ENCODE measurements at regions not wholly inside any gene's neighbourhood (a gene's known extent, or its start where the extent isn't known, plus 50 kb on each side); places are given as distances from the start of the nearest gene placed in this dataset.
A peak's percentile ranks its signal among the peaks of the same experiment; 100 is the strongest.

DNA sequence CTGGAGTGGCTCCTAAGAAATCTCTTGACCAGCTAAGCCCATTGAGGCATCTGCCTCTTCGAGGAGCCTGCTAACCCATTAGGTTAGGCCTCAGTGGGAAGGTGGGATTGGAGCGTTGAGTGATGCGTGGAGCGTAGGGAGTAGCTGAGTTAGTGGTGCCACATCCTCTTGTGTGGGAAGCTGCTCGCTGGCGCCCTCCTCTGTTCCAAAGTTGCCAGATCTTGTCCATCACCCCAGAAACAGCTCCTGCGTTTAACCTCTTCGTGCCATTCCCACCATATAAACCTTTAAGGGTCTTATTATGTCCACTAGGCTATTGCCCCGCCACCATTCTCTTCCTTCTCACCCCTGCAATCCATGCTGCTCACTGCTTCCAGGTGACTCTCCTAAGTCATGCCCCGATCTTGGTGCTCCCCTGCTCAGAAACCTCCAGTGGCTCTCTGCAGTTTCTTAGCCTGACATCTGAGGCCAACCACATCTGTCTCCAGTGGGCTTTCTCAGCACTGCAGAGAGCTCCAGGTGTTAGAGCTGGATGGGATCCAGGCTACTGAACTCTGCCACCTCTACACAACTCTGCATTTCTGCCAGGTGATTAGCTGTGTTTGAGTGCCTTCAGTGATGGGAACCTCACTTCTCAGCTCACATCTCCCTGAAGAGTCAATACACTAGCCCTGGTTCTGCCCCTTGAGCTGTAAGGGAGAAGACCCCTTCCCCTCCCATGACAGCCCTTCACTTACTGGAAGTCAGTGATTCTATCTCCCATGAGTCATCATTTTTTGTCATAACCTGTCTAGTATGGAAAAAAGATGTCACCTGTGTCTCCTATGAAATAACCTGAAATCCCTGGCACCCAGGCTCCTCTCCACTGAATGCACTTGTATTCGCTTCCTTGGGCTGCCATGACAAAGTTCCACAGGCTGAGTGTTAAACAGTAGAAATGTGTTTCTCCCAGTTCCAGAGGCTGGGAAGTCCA is 65.0 kb upstream of the FGFR2 start:
- TF ChIP-seq, protein P1, sequence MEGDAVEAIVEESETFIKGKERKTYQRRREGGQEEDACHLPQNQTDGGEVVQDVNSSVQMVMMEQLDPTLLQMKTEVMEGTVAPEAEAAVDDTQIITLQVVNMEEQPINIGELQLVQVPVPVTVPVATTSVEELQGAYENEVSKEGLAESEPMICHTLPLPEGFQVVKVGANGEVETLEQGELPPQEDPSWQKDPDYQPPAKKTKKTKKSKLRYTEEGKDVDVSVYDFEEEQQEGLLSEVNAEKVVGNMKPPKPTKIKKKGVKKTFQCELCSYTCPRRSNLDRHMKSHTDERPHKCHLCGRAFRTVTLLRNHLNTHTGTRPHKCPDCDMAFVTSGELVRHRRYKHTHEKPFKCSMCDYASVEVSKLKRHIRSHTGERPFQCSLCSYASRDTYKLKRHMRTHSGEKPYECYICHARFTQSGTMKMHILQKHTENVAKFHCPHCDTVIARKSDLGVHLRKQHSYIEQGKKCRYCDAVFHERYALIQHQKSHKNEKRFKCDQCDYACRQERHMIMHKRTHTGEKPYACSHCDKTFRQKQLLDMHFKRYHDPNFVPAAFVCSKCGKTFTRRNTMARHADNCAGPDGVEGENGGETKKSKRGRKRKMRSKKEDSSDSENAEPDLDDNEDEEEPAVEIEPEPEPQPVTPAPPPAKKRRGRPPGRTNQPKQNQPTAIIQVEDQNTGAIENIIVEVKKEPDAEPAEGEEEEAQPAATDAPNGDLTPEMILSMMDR (optimal IDR thresholded peaks at IDR 0.05 in 1 of 3, IDR thresholded peaks at IDR 0.05 in 1 of 3, conservative IDR thresholded peaks at IDR 0.05 in 1 of 3; ENCODE audit: extremely low read depth in 1 of 3, insufficient read depth in 2 of 3, low read length in 3 of 3), result peak; percentile 63 to 82 (median 67)
- no peak for TF ChIP-seq EZH2 (IDR thresholded peaks at IDR 0.05; ENCODE audit: low read length)

Data from keratinocyte (primary cell).